HG03575 (cell line): ENCODE measurements at regions not wholly inside any gene's neighbourhood (a gene's known extent, or its start where the extent isn't known, plus 50 kb on each side); places are given as distances from the start of the nearest gene placed in this dataset.

Experiments
- ATAC-seq: cut with Tn5 transposase; IDR thresholded peaks from one replicate; pipeline ENCODE4 v1.9.1; 2021; ENCODE audit not compliant: unreplicated experiment, insufficient number of reproducible peaks, low FRiP score; ENCODE audit errors: extremely low read depth

DNA sequence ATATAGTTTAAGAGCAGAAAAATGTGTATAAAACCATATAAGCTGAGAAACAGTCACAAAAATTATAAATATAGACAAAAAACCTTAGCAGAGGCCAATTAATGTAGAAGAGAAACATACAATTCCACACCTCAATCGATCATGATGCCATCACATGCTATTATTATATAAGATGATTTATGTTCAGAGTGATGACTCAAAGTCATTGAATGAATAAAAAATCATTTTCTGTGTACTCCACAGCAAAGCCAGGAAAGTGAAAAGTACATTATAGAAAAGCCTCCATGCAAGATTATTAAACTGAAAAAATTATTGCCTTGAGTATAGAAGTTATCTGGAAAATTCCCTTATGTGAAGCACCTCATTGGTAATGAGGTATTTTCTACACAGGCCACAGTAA lies 229.2 kb upstream of the PPFIA2 start:
- ATAC-seq = no peak

DNA sequence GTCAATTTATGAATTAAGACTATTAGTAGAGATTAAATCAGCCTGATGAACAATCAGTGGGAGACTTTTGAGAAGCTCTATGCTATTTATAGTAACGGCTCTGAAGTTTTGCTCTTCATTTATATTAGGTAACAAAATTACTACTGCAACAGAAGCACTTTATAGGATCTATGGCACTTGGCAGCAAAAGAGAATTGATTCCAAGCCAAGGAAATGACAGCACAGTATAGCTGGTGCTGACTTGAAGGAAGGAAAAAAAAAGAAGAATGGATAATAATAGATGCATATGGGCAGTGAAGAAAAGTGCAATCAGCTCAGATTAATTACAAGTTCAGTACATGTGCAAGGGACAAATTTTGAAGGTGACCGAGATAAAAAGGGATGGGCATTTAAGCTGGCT lies 228.2 kb upstream of the PPFIA2 start:
- ATAC-seq = no peak

DNA sequence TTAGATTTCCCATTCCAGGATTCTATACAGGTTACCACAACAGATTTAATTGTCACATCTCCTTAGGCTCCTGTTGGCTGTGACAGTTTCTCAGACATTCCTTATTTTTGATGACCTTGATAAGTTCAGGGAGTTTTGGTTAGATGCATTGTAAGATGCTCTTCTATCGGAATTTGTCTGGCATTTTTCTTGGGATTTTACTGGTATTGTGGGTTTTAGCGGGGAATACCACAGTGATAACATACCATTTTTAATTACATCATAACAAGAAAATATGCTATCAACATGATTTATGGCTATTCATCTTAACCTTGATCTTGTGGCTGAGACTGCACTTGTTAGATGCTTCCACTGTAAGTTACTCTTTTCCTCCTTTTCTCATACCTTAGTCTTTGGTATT lies 217.5 kb upstream of the PPFIA2 start:
- ATAC-seq = no peak

DNA sequence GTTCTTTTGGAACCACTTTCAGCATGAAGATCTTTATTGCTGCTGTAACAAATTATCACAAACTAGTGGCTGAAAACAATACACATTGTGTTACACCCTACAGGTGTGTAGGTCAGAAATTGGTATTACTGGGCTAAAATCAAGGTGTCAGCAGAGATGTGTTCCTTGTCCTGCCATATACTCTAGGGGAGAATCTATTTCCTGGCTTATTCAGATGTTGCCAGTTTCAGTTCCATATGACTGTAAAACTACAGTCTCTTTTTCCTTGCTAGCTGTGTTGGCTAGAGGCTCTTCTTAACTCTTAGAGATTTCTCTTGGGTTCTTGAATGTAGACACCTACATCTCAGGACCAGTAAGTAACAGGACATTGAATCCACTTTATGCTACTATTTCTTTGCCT lies 215.6 kb upstream of the PPFIA2 start:
- no peak for ATAC-seq

DNA sequence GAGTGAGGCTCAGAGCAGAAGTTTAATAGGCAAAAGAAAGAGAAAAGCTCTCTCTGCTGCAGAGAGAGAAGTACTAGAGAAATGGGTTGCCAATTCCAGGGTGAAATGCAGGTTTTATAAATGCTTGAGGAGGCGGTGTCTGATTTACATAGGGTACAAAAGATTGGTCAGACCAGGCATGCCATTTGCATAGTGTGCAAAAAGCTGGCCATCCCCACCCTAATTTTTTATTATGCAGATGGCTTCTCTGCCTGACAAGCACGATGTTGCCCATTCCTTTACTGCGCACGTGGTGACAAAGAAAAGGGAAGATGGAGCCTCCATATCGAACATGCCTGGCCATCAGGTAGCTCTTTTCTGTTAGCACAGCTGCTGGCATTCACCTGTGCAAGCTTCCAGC lies 209.3 kb upstream of the PPFIA2 start:
- ATAC-seq = no peak

DNA sequence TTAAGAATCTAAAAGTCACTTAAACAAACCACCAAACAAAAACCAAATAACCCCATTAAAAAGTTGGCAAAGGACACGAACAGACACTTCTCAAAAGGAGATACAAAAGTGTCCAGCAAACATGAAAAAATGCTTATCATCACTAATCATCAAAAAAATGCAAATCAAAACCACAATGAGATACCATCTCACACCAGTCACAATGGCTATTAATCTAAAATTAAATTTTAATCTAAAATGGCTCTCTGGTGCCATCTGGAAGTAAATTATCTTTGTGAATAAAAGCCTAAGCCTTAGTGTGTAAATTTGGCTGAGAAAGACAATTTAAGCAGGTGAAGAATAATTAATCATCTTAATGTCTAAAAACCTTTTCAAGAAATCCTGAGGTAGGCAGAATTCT lies 204.5 kb upstream of the PPFIA2 start:
- ATAC-seq = no peak

DNA sequence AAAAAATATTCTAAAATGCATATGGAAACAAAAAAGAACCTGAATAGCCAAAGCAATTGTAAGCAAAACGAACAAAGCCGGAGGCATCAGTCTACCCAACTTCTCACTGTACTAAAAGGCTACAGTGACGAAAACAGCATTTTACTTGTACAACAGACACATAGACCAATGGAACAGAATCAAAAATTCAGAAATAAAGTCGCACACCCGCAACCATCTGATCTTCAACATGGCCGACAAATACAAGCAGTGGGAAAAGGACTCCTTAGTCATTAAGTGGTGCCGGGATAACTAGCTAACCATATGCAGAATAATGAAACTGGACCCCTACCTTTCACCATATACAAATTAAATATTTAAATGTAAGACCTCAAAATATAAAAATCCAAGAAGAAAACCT lies 203.9 kb upstream of the PPFIA2 start:
- no peak for ATAC-seq

DNA sequence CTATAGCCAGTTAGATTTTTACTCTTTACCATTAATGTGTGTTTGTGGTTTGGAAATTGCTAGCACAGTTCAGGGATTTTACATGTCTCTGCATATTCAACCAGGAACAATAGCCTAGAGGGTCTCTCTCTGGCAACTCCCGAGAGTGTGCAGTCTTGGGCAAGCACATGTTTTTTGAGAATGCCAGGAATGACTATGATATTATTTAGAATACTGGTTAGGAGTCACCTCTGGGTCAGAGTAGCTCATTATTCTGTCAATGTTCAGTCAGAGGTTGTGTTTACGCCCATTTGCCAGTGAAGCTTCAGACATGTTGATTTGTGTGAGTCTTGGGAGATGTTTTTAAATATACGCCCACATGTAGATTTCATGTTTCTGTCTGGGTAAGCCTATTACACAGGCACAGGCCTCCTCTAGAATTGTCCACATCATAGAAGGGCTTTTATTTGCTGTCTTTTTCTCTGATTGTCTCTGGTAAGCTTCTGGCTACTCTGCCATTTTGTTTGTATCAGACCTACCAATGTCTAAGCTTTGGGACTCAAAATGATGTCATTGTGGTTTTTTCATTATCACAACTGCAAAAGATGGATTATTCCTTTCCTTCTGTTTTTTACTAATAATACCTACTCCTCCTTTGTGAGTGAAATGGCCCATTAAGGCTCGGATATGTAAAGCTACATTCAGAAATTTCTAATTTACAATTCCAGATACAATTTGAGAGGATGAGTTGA lies 203.1 kb upstream of the PPFIA2 start:
- ATAC-seq = no peak

DNA sequence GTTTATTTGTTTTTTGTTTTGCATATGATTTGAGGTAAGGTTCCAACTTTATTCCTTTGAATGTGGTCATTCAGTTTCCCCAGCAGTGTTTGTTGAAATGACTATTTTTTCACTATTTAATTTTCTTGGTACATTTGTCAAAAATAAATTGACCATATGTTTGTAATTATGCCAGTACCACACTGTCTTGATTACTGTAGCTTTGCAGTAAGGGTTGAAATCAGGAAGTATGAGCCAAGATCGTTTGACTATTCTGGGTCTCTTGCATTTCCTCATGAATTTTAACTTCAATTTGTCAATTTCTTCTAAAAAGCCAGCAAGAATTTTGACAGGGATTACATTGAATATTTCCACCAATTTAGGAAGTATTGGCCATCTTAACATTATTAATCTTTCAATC lies 199.3 kb upstream of the PPFIA2 start:
- ATAC-seq = no peak

DNA sequence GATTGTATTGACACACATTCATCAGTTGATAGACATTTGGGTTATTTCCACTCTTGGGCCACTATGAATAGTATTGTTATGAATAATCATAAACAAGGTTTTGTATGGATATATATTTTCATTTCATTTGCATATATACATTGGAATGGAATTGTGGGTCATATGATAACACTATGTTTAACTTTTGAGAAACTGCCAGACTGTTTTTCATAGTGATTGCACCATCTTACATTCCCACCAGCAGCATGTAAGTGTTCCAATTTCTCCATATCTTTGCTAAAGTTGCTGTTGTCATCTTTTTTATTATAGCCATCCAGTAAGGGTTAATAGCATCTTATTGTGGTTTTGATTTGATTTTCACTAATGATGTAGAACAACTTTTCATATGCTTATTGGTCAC lies 198.5 kb upstream of the PPFIA2 start:
- ATAC-seq = no peak

DNA sequence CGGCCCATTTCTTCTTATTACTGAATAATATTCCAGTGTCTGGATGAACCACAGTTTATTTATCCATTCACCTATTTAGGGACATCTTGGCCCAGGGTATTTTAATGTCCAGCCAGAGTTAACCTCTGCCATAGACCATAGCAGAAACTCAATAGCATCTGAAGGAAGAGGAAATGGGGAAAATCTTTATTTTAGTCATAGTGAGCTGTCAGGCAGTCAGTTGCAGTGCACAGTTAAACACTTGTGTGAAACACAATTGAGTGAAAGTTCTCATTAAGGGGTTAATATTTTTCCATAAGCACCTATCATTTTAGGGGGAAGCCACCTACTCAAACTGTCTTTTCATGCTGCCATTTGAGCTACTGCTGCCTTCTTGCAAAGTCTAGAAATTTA lies 197.3 kb upstream of the PPFIA2 start:
- no peak for ATAC-seq

DNA sequence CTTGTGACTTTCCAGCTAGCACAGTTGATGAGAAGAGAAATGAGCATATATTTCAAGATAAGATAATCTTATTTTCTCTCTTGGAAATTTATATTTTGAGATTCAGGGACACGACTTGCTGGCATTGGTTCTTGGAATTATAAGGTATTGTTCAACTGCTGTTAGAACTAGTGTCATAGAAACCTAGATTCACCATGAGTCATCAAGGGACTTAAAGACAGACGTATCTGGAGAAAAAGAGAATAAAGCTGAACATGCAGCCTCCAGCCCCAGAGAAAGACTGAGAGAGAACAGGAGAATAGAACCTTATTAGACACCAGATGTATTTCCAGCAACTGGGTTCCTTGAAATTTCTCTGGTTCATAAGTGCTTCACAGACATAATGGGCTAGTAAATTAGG lies 194.4 kb upstream of the PPFIA2 start:
- ATAC-seq = no peak

DNA sequence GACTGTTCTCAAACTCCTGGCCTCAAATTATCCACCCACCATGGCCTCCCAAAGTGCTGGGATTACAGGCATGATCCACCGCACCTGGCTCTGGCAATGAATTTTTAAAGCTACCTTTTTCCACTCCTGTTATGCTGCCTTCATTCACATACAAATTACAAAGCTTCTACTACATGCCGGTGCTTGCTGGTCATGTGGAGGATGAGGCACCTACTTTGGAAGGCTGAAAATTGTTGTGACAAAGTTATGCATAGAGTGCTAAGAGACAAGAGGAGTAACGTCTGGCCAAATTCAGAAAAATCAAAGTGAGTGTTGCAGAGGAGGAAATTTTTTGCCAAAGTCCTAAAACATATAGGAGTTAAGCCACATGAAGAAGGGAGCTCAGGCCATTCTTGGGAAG lies 191.7 kb upstream of the PPFIA2 start:
- ATAC-seq = no peak

DNA sequence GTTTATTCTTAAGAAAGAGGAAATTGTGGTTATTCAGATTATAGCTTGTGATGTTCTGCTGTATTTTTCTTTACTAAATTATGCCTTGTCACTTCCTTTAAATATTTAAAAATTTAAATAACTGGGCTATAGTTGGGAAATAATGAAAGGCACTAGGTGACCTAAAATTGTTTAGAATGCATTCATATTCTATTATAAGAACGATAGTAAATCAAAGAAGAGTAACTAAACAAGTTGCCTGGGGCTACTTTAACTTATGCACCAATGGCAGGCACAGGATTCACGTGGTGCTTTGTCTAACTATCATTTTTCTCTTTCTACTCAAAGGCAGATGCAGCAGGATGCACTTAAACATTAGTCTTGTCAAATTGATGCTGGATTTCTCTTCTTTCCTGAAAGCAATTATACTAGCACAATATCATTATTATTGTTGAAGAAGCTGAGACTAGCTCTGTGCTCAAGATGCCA lies 190.7 kb upstream of the PPFIA2 start:
- ATAC-seq = no peak

DNA sequence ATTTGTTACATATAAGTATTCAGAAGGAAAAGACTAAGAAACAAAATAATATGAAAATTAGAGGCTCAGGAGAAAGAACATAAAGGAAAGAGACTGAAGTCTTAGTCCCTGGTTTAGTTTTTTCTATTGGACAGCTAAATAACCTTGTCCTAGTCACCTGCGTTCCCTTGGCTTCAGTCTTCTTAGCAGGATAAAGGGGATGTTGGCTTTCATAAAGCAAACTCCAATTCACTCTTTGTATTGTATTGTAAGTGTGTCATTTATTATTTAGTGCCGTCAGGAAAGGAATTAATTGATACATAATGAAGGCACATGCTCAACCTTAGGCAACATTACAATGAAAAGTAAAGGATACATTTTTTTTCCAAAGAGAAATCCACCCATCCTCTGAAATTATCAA lies 190.3 kb upstream of the PPFIA2 start:
- ATAC-seq = no peak

DNA sequence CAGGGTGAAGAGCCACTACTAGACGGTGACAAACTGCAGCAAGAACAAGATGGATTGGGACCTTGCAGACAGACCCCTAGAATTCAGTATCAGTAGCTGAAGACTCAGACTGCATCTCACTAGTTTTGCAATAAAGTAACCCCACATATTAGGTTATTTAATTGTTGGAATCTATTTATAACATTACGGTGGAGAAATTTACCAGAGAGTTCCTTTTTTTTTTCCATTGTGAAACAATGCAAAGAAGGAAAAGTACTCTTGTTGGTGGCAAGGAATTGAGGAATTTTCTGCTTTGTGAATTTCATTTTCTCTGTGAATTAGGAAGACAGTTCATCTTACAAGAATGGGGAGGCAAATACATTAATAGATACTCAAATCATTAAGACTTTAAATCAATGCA lies 185.7 kb upstream of the PPFIA2 start:
- no peak for ATAC-seq

DNA sequence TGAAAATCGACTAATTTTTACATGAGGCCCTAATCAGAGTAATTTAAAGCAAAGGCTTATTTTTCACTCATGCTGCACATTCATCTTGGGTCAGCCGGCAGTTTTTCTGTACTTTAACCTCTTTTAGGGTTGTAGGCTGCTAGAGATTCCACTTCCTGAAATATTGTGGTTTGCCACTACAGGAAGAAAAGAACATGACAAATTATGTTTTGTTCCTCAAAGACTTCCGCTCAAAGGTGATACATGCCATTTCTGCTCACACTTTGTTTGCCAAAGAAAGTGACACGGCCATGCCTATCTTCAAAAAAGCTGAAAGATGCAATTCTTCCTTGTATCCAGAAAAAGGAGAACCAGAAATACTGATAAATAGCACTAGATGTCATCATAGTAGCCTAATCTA lies 183.4 kb upstream of the PPFIA2 start:
- no peak for ATAC-seq

DNA sequence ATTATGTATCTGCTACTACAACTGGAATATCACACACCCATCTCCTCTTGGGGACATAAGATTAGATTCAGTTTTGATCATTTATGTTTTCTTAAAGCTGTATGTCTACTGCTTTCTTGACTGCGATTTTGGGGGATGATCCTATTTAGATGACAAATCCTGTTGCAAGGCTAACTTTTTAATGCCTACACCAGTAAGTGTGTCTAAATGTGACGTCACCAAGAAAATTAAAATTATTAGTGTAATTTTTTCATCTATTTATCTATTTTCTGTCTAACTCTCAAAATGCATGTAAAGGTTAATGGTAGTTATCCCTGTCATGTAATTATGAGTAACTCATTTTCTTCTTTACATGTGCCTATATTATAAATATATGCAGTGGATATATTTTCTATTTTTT lies 170.9 kb upstream of the PPFIA2 start:
- no peak for ATAC-seq

DNA sequence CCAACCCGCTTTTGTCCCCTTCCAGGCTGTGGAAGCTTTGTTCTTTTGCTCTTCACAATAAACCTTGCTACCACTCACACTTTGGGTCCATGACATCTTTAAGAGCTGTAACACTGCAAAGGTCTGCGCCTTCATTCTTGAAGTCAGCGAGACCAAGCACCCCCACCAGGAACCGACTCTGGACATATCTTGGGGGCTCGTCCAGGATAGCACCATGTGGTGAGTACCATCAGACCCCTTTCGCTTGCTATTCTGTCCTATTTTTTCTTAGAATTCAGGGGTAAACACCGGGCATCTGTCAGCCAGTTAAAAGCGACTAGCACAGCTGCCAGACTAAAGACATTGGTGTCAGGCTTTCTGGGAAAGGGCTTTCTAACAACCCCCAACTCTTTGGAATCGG lies 137.6 kb upstream of the PPFIA2 start:
- no peak for ATAC-seq

DNA sequence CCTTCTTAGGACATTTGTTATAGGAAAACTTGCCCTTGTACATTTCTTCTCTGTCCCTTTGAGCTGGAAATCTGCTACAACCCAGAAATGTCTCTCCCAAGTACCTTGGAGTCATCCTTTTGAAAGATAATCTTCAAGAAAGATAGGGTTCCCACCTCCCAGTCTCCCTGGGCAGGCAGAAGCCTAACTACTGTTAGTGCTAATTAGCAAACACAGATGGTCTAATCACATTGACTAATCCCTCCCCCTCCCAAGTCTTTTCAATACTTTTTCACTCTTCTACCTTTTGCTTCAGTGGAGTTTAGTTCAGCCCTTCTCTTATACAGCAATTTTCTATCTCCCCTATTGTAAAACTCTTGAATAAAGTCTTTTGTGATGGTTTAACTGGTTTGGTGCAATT lies 129.8 kb upstream of the PPFIA2 start:
- no peak for ATAC-seq

DNA sequence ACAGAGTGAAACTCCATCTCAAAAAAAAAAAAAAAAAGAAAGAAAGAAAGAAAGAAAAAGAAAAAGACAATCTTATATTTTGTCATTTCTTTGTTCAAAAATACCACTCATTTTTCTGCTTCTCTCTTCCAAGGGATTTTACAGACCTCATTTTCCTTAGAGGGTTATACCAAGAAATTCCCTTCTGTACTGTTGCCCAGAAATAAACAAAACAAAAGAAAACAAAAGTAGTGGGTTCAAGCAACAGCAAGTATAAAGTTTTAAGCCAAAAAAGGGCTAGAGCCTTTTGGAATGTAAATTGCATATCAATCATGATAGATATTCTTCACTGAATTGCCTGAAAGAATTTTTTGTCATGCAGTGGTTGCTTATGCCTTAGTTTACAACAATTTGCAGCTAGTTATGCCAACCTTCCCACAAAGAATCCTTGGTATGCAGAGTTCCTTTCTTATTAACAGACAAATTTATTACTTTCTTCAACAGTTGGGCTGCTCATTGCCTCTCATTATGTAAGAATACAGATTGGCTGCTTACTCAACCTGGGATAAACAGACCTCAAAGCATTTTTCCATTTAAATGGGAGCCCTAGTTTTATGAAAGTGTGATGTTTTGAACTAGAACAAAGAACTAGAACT lies 129.1 kb upstream of the PPFIA2 start:
- ATAC-seq = no peak
